Posterior vena cava (tissue), 2 donors: ENCODE measurements at regions not wholly inside any gene's neighbourhood (a gene's known extent, or its start where the extent isn't known, plus 50 kb on each side); places are given as distances from the start of the nearest gene placed in this dataset.
"Not testable (repeated sequence)": the region's sequence is repeated elsewhere in the genome, so short reads cannot be mapped to it uniquely, and the experiment has no call there.

Source experiments
- DNase-seq: peaks from one replicate; pipeline ENCODE4 v3.0.0-alpha.2; 2020; ENCODE audit warnings: low spot score
- intact Hi-C, 2 donors: fragments of 100-400 bp; cut with DNase I; formaldehyde crosslinking; loops; one replicate each; pipeline versions ENCODE4 v1.14.1 to v1.14.2; 2022 to 2023
- donor health status: DM: yes; HTN: yes; CAD: no.
- donor health status: DM: yes; HTN: yes; CAD: no.

- DNase-seq = no peak
- intact Hi-C loops = no loop called here
These were observed 114.2 kb downstream of the SOX4 start for GRCh38 chr6:21707524-21708319.

DNA sequence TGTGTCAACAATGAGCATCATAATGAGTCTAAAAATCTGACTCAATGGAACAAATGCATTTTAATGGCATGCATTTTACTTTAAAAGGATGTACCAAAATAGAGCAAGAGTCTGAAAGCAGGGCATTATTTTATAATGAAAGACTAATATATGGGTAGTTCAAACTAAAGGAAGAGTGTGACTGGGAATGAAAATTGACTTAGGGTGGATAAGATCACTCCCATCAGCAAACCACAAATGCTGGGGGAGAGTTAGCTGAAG lies 114.7 kb downstream of the SOX4 start:
- DNase-seq = no peak
- intact Hi-C loops = no loop called here

DNA sequence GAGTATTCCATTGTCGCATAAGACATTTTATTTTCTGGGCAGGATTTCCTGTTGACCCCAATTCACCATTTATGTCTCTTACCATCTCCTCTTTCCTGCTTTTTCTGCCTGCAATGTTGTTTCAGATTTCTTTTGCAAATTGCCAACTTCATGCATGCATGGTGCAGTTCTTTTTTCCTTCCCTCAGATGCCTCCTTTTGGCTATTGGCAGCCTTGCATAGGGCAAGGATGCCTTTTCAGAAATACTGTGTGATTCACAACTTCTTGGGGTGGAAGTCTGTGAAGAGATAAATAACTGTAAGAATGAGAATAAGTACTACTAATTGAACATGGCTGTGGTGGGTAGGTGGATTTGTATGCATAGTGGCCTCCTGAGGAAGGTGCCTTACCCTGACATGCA lies 116.7 kb downstream of the SOX4 start:
- intact Hi-C loops = no loop called here
- DNase-seq = no peak

DNA sequence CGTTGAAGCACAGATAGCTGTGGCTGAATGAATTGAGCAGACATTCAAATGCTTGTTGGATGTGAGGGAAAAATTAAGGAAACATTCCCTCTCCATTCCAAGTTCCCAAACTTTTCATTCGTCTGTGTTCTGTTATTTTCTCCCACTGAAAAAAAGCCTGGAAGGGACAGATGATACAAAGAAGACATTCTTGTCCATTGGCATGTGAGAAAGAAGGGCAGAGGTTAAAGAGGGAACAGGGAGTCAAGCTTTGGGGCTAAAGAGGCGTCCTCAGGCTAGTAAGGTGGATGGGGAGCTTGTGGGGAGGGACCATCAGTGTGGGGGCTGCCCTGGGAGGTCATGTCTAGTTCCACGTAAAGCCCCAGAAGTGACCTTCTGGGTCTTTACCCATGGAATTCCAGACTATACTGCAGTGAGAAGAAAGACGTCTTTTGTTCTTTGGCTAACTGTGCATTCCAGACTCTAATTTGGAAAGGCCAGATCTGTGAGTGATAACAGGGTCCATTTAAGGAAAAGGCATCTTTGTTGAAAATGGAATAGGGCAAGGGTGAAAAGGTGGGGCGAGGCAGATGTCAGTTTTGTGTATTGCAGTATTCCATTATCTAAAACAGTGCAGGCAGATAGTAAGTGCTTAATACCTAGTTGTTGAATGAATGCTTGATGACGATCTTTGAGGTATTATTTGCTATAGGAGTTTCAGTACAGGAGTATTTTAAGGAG lies 117.5 kb downstream of the SOX4 start:
- no peak for DNase-seq
- intact Hi-C loops = no loop called here

DNA sequence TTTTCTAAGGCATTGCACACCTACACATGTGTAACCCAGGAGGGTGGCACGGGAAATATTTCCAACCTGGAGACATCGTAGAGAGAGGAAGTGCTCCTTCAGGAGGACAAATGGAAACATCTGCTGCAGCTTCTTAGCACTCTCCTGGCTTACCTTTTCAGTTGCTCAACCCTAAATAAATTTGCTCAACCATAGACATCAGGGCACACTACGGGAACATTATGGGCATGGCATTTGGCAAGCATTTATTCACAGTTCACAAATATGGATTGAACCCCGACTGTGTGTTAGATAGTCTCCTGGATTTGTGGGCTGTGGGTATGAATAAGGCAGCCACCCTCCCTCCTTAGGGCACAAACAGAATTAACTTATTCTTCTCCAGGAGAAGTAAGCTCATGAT lies 118.7 kb downstream of the SOX4 start:
- no peak for DNase-seq
- intact Hi-C loops = no loop called here

DNA sequence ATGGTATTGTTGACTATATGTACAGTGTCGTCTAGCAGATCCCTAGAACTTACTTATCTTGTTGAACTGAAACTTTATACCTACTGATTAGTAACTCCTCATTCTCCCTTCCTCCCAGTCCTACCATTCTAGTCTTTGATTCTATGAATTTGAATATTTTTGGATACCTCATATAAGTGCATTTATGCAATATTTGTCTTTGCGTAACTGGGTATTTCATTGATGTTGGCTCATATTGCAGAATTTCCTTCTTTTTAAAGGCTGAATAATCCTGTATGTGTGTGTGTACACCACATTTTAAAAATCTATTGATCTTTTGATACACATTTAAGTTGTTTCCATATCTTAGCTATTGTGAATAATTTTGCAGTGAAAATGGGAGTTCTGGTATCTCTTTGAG lies 119.9 kb downstream of the SOX4 start:
- no peak for DNase-seq
- intact Hi-C loops = no loop called here

- no peak for DNase-seq
These were observed 121.6 kb downstream of the SOX4 start for GRCh38 chr6:21715180-21715579.

GRCh38 chr6:21722510-21722909 lies 129.0 kb downstream of the SOX4 start:
- intact Hi-C loops = no loop called here
- no peak for DNase-seq

More at GRCh38 chr6:21715180-21715579, 121.6 kb downstream of the SOX4 start:
- intact Hi-C loops = no loop called here

DNA sequence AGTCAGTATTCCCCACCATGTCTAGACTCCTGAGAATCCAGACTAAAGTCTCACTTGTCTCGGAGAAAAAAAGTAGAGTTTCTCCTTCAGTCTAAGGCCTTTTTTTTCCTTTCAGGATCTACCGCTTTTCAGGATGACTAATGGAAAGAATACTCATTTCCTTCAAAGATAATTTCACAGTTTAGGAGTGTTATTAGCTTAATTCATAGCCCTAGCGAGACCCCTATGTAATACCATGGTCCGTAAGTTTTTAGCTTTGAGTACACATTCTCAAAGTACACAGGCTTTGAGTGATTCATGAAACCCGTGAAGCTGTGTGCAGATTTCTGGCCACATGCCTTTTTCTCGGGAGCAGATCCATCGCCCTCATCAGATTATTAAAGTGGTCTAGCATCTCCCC lies 133.1 kb downstream of the SOX4 start:
- DNase-seq = no peak
- intact Hi-C loops = no loop called here

GRCh38 chr6:21728141-21728540 lies 134.6 kb downstream of the SOX4 start:
- no peak for DNase-seq
- intact Hi-C loops = no loop called here

DNA sequence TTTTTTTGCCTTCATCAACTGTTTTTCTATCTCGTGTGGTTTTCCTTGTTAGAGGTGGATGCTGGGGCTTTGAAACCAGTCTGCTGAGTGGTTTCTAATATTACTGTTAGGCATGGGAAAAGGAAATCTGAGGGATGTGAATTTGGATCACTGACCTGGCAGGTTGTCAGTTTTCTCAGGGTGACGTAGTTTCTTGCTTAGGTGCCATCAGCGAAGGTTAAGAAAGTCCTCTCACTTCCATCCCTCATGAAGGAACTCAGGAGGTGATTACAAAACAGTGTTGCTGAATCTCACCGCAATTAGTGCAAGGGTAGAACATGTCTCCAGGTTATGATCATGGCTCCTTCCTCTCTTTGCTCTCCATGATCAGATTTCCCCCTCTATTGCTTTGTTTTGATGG lies 135.9 kb downstream of the SOX4 start:
- DNase-seq = no peak
- intact Hi-C loops = no loop called here

DNA sequence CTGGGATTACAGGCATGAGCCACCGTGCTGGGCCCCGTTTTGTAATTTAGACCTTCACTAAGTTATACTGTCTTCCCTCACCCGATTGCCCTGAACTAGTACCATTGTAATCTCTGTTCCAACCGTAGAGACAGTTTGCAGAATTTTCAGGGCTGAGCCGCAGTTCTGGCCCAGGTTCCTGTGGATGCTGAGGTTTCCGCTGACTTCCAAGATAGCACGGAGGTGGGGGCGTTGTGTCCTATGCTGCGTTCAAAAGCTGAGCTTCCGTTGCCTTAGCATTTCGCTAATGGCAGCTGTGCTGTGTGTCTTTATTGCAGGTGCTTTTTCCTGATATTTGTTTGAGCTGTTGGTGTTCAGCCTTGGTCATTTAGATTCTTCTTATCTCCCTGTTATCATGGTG lies 137.0 kb downstream of the SOX4 start:
- intact Hi-C loops = no loop called here
- no peak for DNase-seq

GRCh38 chr6:21731411-21732031 lies 138.0 kb downstream of the SOX4 start:
- DNase-seq = no peak
- intact Hi-C loops = no loop called here

DNA sequence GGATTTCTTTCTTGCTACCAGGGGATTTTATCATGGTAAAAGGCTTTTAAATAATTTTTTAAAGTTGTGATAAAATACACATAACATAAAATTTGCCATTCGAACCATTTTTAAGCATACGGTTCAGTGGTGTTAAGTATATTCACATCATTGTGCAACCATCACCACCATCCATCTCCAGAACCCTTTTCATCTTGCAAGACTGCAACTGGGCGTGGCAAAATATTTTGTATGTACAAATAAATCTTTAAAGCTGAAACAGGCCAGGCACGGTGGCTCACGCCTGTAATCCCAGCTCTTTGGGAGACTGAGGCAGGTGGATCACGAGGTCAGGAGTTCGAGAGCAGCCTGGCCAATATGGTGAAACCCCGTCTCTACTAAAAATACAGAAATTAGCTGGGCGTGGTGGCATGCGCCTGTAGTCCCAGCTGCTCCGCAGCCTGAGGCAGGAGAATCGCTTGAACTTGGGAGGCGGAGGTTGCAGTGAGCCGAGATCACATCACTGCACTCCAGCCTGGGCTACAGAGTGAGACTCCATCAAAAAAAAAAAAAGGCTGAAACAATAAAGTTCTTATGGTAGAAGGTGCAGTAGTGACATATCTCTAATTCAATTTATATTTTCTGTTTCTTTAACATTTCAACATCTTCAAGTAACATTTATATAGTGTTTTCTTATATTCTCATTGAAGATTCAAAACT lies 138.6 kb downstream of the SOX4 start:
- DNase-seq, intact Hi-C loops: not testable (repeated sequence)

DNA sequence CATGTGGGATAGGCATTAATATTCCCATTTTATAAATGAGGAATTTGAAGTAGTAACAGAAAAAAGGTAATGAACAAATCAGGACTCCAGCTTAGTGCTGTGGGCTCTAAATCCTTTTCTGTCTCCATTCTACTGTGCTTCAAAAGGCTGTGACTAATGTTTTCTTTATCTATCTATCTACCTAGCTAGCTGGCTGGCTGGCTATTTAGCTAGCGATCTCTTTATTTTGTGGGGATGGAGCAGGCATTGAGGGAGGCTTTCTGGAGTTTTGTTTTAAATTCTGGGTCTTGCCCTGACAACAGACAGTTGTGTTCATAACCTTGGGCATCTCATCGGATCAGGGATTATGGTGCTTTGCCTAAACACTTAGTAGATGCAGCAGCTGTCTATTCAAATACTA lies 139.2 kb downstream of the SOX4 start:
- intact Hi-C loops = no loop called here
- no peak for DNase-seq

DNA sequence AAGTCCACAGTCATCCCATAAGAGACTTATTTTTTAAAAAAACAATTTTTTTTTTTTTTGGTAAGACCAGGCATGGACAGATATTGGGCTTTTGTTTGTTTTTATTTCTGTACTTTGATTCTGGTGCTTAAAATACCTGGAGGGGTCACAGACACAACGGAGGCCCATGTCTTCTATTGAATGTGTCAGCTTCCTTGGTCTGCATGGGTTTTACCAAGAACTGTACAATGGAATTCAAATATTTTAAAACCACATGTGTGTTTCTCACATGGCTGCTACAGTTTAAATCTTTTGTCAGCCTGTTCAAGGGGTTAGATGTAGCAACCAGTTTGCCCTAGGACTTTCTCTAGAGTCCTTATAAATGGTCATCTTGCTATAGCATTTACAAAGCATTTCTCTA lies 139.8 kb downstream of the SOX4 start:
- DNase-seq = no peak

GRCh38 chr6:21734204-21734603 lies 140.7 kb downstream of the SOX4 start:
- no peak for DNase-seq
- intact Hi-C loops = no loop called here

More for the DNA sequence above, 139.8 kb downstream of the SOX4 start:
- intact Hi-C loops = no loop called here

GRCh38 chr6:21738180-21739094 lies 144.9 kb downstream of the SOX4 start:
- intact Hi-C loops = no loop called here
- no peak for DNase-seq

GRCh38 chr6:21739241-21739640 lies 145.7 kb downstream of the SOX4 start:
- no peak for DNase-seq
- intact Hi-C loops = no loop called here
